ENCODE measurements at regions not wholly inside any gene's neighbourhood (a gene's known extent, or its start where the extent isn't known, plus 50 kb on each side); places are given as distances from the start of the nearest gene placed in this dataset.

DNA sequence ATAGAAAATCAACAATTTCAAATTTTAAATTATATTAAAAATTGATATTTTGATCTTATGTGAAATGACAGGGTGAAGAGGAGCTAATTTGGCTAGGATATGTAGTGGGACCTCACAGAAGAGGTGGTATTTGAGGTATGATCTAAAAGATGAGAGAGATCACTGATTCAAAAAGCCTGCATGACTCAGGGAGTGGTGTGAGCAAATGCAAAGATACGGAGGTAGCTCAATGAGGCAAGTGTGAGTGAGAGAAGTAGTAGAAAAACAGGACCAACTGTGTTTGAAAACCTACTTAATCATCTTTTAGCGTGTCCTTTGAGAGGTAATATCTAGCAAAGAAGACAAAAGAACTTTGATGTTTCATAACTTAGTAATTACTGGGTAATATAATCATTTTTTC lies 557.5 kb downstream of the DSC3 start:
- H3K27me3 ChIP-seq: no peaks in the 10 kb centered on the region
- TF ChIP-seq, protein P1, sequence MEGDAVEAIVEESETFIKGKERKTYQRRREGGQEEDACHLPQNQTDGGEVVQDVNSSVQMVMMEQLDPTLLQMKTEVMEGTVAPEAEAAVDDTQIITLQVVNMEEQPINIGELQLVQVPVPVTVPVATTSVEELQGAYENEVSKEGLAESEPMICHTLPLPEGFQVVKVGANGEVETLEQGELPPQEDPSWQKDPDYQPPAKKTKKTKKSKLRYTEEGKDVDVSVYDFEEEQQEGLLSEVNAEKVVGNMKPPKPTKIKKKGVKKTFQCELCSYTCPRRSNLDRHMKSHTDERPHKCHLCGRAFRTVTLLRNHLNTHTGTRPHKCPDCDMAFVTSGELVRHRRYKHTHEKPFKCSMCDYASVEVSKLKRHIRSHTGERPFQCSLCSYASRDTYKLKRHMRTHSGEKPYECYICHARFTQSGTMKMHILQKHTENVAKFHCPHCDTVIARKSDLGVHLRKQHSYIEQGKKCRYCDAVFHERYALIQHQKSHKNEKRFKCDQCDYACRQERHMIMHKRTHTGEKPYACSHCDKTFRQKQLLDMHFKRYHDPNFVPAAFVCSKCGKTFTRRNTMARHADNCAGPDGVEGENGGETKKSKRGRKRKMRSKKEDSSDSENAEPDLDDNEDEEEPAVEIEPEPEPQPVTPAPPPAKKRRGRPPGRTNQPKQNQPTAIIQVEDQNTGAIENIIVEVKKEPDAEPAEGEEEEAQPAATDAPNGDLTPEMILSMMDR (IDR thresholded peaks at IDR 0.05): no peak
- TF ChIP-seq POLR2A (IDR thresholded peaks at IDR 0.05): no peak
- H3K27ac ChIP-seq: no peak overlapping the region
- no peak for DNase-seq
- intact Hi-C loops (cut with DNase I): no loop called here
- H3K4me3 ChIP-seq (replicated peaks in 1 of 3): no peak overlapping the region
- H3K4me1 ChIP-seq: no peaks in the 10 kb centered on the region
- WGBS, 2 donors: 79 to 81% methylated on average over 2 of the region's 2 CpGs
- H3K9me3 ChIP-seq: no peaks in the 10 kb centered on the region
- H3K36me3 ChIP-seq: no peaks in the 10 kb centered on the region

DNA sequence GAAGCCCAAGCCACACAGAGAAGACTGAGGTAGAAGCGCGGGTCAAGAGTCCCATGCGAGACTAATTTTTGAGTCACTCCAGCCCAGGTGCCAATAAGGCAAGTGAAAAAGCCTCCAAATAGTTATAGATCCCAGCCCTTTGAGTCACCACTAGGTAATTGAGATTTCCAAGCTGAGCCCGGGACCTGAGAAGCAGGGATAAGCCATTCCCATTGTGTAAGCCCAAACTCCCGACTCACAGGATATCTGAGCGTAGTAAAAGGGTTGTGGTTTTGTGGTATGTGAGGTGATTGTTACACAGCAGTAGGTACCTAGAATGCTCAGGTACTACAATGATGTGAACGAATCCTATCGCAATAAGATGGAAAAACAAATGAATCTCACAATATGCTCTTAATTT lies 560.7 kb downstream of the DSC3 start:
- Histone ChIP-seq H3K36me3 (no peaks in the 10 kb centered on the region), H3K4me3 (replicated peaks in 1 of 3) (no peak overlapping the region), H3K9me3 (no peaks in the 10 kb centered on the region), H3K4me1 (no peaks in the 10 kb centered on the region), H3K27me3 (no peaks in the 10 kb centered on the region), H3K27ac (no peak overlapping the region)
- intact Hi-C loops (cut with DNase I): no loop called here
- TF ChIP-seq, protein P1 (IDR thresholded peaks at IDR 0.05): no peak
- TF ChIP-seq POLR2A (IDR thresholded peaks at IDR 0.05): no peak
- DNase-seq: no peak
- WGBS, 2 donors: 84 to 85% methylated on average over 8 of the region's 8 CpGs

DNA sequence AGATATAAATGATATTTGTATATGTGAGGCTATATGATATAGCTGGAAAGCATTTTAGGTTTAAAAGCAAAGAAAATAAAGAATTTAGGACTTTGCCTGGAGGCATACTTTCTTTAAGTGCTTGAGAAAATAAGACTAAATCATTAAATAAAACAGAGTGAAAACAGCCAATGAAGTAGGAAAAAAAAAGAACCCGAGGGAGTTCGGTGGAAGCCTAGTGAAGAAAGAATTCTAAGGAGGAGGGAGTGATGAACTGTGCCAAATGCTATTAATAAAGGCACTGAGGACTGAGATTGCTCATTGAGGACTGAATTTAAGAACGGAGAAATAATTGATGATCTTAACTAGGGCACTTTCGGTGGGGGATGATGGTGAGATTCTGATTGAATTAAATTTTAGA lies 573.5 kb downstream of the DSC3 start:
- intact Hi-C loops (cut with DNase I): no loop called here
- no peaks in the 10 kb centered on the region for H3K9me3 ChIP-seq
- no peak for DNase-seq
- no peak overlapping the region for H3K27ac ChIP-seq
- 65 to 75% methylated on average over 4 of the region's 4 CpGs for WGBS, 2 donors
- H3K27me3 ChIP-seq: no peaks in the 10 kb centered on the region
- no peaks in the 10 kb centered on the region for H3K36me3 ChIP-seq
- no peaks in the 10 kb centered on the region for H3K4me1 ChIP-seq
- TF ChIP-seq POLR2A (IDR thresholded peaks at IDR 0.05): no peak
- H3K4me3 ChIP-seq (replicated peaks in 1 of 3): no peak overlapping the region

DNA sequence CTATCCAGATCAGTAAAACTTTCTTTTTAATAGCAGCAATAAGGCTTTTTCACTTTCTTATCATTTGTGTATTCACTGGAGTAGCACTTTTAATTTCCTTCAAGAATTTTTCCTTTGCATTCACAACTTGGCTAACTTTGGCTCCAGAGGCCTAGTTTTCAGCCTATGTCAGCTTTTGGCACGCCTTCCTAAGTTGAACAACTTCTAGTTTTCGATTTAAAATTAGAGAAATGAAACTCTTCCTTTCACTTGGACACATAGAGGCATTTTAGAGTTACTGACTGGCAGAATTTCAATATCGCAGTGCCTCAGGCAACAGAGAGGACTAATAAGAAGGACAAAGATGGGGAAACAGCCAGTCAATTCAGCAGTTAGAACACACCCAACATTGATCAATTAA lies 577.4 kb downstream of the DSC3 start:
- intact Hi-C loops (cut with DNase I): no loop called here
- Histone ChIP-seq H3K36me3 (no peaks in the 10 kb centered on the region), H3K4me1 (no peaks in the 10 kb centered on the region), H3K27me3 (no peaks in the 10 kb centered on the region), H3K4me3 (replicated peaks in 1 of 3) (no peak overlapping the region), H3K9me3 (no peaks in the 10 kb centered on the region), H3K27ac (no peak overlapping the region)
- DNase-seq: no peak
- WGBS, 2 donors: 66 to 80% methylated on average over 3 of the region's 3 CpGs
- TF ChIP-seq, protein P1 (IDR thresholded peaks at IDR 0.05): no peak
- no peak for TF ChIP-seq POLR2A (IDR thresholded peaks at IDR 0.05)

DNA sequence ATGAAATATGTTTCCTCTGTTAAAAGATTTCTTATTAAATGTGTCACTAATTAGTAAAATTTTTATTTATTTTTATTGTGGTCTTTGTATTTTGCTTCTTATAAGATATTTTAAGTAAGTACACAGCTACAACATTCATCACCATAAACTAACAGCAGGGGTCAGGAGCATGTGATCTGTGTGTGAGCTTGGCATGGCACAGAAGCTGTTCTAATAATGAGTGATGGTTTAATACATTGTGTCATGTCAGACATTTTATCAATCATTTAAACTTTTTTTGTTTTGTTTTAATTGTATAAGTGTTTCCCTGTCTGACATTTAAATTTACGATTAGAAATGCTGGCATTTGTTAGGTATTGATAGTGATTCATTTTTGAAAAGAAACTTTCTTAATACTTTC lies 585.4 kb downstream of the DSC3 start:
- no peaks in the 10 kb centered on the region for H3K9me3 ChIP-seq
- no peak overlapping the region for H3K4me3 ChIP-seq (replicated peaks in 1 of 3)
- no peak overlapping the region for H3K27ac ChIP-seq
- H3K27me3 ChIP-seq: no peaks in the 10 kb centered on the region
- DNase-seq: no peak
- intact Hi-C loops (cut with DNase I): no loop called here
- H3K4me1 ChIP-seq: no peaks in the 10 kb centered on the region
- 85 to 91% methylated on average over 1 of the region's 1 CpG for WGBS, 2 donors
- no peak for TF ChIP-seq POLR2A (IDR thresholded peaks at IDR 0.05)
- TF ChIP-seq, protein P1 (IDR thresholded peaks at IDR 0.05): no peak
- no peaks in the 10 kb centered on the region for H3K36me3 ChIP-seq

DNA sequence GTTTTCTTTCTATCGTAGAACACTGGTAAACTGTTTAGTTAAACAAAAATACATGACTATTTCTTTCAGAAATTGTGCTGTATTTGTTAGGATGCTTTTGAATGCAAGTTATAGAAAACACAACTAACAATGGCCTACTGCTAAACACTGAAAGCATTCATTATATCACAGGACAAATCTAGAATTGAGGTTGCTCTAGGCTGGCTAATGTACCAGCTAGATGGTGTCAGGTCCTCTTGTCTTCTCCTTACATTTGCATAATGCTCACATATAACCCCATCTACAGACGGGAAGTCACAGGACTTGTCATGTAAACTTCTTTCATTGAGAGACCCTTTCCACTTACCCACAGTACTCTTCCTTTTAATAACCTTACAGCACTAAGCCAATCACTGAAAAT lies 586.8 kb downstream of the DSC3 start:
- TF ChIP-seq, protein P1 (IDR thresholded peaks at IDR 0.05): no peak
- no peak for TF ChIP-seq POLR2A (IDR thresholded peaks at IDR 0.05)
- Histone ChIP-seq H3K27ac (no peak overlapping the region), H3K9me3 (no peaks in the 10 kb centered on the region), H3K4me1 (no peaks in the 10 kb centered on the region), H3K36me3 (no peaks in the 10 kb centered on the region), H3K4me3 (replicated peaks in 1 of 3) (no peak overlapping the region), H3K27me3 (no peaks in the 10 kb centered on the region)
- intact Hi-C loops (cut with DNase I): no loop called here
- WGBS, 2 donors: 87% methylated on average over 2 of the region's 2 CpGs
- no peak for DNase-seq
